ENCODE measurements at regions not wholly inside any gene's neighbourhood (a gene's known extent, or its start where the extent isn't known, plus 50 kb on each side); places are given as distances from the start of the nearest gene placed in this dataset.

GRCh38 chr15:92565351-92566125 lies 90.0 kb downstream of the FAM174B start:
- TF ChIP-seq TAF1 (IDR thresholded peaks at IDR 0.05; ENCODE audit: borderline replicate concordance, low read depth, low read length), result no peak
- TF ChIP-seq POLR2AphosphoS5 (IDR thresholded peaks at IDR 0.05; ENCODE audit: low read depth, low read length), result no peak
- no peak for TF ChIP-seq POLR2A (IDR thresholded peaks at IDR 0.05; ENCODE audit: low read depth, low read length)
- FAIRE-seq, result no peak
- DNase-seq (ENCODE audit: insufficient read length), result no peak

DNA sequence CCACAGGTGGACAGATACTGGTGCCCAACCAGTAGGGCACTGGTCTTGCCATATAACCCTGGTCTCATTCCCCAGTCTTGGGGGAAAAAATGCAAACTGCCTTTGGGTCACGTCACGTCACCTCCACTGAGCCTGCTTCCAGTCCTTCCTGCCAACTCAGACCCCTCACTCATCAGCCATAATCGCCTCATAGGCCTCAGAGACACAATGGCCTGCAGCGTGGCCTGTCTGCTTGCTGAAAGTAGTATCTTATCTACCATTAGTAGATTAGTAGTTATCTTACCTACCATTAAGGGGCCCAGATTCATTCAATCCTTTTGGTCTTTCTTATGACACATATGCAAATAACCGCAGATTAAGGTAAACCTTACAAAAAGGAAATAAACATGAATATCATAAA lies 93.8 kb downstream of the FAM174B start:
- FAIRE-seq, result no peak
- TF ChIP-seq POLR2AphosphoS5 (IDR thresholded peaks at IDR 0.05; ENCODE audit: low read depth, low read length) (no peak), TAF1 (IDR thresholded peaks at IDR 0.05; ENCODE audit: borderline replicate concordance, low read depth, low read length) (no peak), POLR2A (IDR thresholded peaks at IDR 0.05; ENCODE audit: low read depth, low read length) (no peak)
- DNase-seq (ENCODE audit: insufficient read length), result no peak

GRCh38 chr15:92553317-92553716 lies 102.3 kb downstream of the FAM174B start:
- DNase-seq (ENCODE audit: insufficient read length) (no peak), FAIRE-seq (no peak)
- TF ChIP-seq POLR2A (IDR thresholded peaks at IDR 0.05; ENCODE audit: low read depth, low read length) (no peak), TAF1 (IDR thresholded peaks at IDR 0.05; ENCODE audit: borderline replicate concordance, low read depth, low read length) (no peak), POLR2AphosphoS5 (IDR thresholded peaks at IDR 0.05; ENCODE audit: low read depth, low read length) (no peak)

GRCh38 chr15:92545996-92546395 lies 109.6 kb downstream of the FAM174B start:
- no peak for DNase-seq (ENCODE audit: insufficient read length)
- FAIRE-seq, result no peak
- no peak for TF ChIP-seq POLR2AphosphoS5 (IDR thresholded peaks at IDR 0.05; ENCODE audit: low read depth, low read length)
- TF ChIP-seq TAF1 (IDR thresholded peaks at IDR 0.05; ENCODE audit: borderline replicate concordance, low read depth, low read length), result no peak
- TF ChIP-seq POLR2A (IDR thresholded peaks at IDR 0.05; ENCODE audit: low read depth, low read length), result no peak

DNA sequence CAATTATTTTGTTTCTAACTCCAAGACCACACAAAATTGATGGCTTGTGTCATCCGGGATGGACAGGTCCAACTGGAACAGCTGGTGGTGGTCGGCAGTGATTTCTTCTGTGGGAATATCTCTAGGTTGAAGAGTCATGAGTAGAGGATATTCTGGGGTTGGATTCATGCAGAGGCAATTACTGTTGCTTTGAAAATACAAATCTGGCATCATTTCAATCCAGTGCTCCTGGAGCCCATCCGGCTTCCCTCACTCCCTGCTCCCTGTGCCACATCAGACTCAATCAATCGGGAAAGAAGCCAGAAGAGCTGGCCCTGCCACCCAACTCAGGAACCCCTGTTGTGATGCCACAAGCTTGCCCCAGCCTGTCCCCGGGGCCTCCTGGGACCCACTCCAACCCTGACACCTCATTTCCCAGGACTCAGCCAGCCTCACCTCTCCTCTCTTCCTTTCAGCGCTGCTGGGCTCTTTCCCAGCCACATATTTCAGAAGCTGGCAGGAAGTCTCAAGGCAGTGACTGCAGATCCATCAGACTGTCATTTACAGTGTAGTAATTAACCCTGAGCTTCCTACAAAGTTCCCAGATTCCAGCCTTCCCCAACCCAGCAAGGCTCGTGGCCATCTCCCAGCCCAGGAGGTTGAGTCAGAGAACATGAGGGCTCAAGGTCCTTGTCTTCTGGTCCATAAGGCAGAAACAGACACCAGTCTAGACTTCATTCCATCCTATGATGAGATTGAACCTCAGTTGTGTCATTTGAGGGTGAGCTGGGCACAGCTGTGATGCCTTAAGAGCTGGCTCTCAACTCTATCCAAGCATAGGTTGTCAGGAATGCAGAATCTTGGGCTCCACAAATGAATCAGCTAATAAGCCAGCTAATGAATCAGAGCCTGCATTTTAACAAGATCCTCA lies 114.0 kb downstream of the FAM174B start:
- no peak for TF ChIP-seq POLR2AphosphoS5 (IDR thresholded peaks at IDR 0.05; ENCODE audit: low read depth, low read length)
- no peak for TF ChIP-seq TAF1 (IDR thresholded peaks at IDR 0.05; ENCODE audit: borderline replicate concordance, low read depth, low read length)
- TF ChIP-seq POLR2A (IDR thresholded peaks at IDR 0.05; ENCODE audit: low read depth, low read length), result no peak
- FAIRE-seq (no peak), DNase-seq (ENCODE audit: insufficient read length) (no peak)

- no peak for DNase-seq (ENCODE audit: insufficient read length)
- FAIRE-seq, result no peak
- no peak for TF ChIP-seq POLR2A (IDR thresholded peaks at IDR 0.05; ENCODE audit: low read depth, low read length)
- TF ChIP-seq POLR2AphosphoS5 (IDR thresholded peaks at IDR 0.05; ENCODE audit: low read depth, low read length), result no peak
- no peak for TF ChIP-seq TAF1 (IDR thresholded peaks at IDR 0.05; ENCODE audit: borderline replicate concordance, low read depth, low read length)
These were observed 117.5 kb downstream of the FAM174B start for GRCh38 chr15:92538115-92538514.

DNA sequence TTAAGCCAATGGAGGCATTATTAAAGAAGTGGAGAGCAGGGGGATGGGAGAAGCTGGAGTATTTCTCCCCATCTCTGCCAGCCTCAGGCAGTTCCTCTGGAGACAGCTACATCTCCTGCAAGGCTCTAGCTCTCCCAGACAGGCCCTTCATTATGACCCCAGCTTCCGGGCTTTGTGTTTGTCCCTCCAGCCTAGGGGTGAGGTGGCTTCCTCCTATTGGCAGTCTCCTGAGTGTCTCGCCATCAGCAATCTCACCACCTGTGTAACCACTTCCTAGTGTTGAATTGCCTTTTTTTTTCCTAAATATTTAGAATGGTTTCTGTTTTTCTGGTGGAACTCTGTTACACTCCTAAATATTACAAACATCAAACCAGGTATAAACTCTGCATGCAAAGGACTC lies 122.3 kb downstream of the FAM174B start:
- DNase-seq (ENCODE audit: insufficient read length) (no peak), FAIRE-seq (no peak)
- TF ChIP-seq TAF1 (IDR thresholded peaks at IDR 0.05; ENCODE audit: borderline replicate concordance, low read depth, low read length) (no peak), POLR2AphosphoS5 (IDR thresholded peaks at IDR 0.05; ENCODE audit: low read depth, low read length) (no peak), POLR2A (IDR thresholded peaks at IDR 0.05; ENCODE audit: low read depth, low read length) (no peak)

DNA sequence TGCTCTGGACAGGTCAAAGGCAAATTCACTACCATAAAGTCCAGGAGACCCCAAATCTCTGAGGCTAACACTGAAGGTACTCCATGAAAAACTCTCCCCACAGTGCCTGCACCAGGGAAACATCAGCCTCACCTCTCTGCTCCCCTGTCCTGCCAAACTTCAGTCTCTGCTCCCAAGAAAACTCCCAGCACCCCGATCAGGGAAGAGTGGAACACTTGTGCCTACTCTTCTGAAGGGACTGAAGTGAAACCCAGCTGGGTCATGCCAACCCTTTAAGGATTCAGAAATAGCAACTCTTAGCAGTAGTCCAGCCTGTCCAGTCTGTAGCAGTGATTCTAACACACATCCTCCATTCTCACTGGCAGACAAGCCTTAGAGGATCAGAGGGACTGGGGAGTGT lies 124.2 kb downstream of the FAM174B start:
- no peak for DNase-seq (ENCODE audit: insufficient read length)
- TF ChIP-seq TAF1 (IDR thresholded peaks at IDR 0.05; ENCODE audit: borderline replicate concordance, low read depth, low read length) (no peak), POLR2A (IDR thresholded peaks at IDR 0.05; ENCODE audit: low read depth, low read length) (no peak), POLR2AphosphoS5 (IDR thresholded peaks at IDR 0.05; ENCODE audit: low read depth, low read length) (no peak)
- FAIRE-seq, result no peak

- no peak for FAIRE-seq
- TF ChIP-seq TAF1 (IDR thresholded peaks at IDR 0.05; ENCODE audit: borderline replicate concordance, low read depth, low read length) (no peak), POLR2AphosphoS5 (IDR thresholded peaks at IDR 0.05; ENCODE audit: low read depth, low read length) (no peak), POLR2A (IDR thresholded peaks at IDR 0.05; ENCODE audit: low read depth, low read length) (no peak)
- no peak for DNase-seq (ENCODE audit: insufficient read length)
These were observed 126.8 kb downstream of the FAM174B start for GRCh38 chr15:92528736-92529135.

GRCh38 chr15:92527197-92527596 lies 128.4 kb downstream of the FAM174B start:
- no peak for FAIRE-seq
- no peak for DNase-seq (ENCODE audit: insufficient read length)
- TF ChIP-seq TAF1 (IDR thresholded peaks at IDR 0.05; ENCODE audit: borderline replicate concordance, low read depth, low read length) (no peak), POLR2AphosphoS5 (IDR thresholded peaks at IDR 0.05; ENCODE audit: low read depth, low read length) (no peak), POLR2A (IDR thresholded peaks at IDR 0.05; ENCODE audit: low read depth, low read length) (no peak)

DNA sequence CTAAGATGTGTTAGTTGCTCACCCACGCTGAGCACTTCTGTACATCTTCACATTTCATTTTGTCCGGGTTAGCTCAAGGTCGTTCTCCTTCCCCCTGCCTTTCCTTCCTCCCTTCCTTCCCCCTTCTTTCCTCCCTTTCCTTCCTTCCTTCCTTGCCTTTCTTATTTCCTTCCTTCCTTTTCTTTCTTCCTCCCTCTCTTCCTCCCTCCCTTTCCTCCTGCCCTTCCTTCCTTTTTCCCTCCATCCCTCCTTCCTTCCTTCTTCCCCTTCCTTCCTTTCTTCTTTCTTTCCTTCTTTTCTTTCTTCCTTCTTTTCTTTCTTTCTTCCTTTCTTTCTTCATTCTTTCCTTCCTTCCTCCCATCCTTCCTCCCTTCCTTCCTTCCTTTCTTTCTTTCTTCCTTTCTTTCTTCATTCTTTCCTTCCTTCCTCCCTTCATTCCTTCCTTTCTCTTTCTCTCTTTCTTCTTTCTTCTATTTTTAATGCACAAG lies 129.8 kb downstream of the FAM174B start:
- DNase-seq (ENCODE audit: insufficient read length), result no peak
- FAIRE-seq, result no peak
- TF ChIP-seq TAF1 (IDR thresholded peaks at IDR 0.05; ENCODE audit: borderline replicate concordance, low read depth, low read length), result no peak
- no peak for TF ChIP-seq POLR2A (IDR thresholded peaks at IDR 0.05; ENCODE audit: low read depth, low read length)
- no peak for TF ChIP-seq POLR2AphosphoS5 (IDR thresholded peaks at IDR 0.05; ENCODE audit: low read depth, low read length)
